ENCODE measurements at regions not wholly inside any gene's neighbourhood (a gene's known extent, or its start where the extent isn't known, plus 50 kb on each side); places are given as distances from the start of the nearest gene placed in this dataset.

- TF ChIP-seq EZH2 (IDR thresholded peaks at IDR 0.05) (no peak), CTCF (IDR thresholded peaks at IDR 0.05) (no peak), EZH2phosphoT487 (IDR thresholded peaks at IDR 0.05) (no peak)
These were observed 878.3 kb downstream of the FSTL5 start for GRCh38 chr4:161285461-161285860.

Measured in neural progenitor cell (in vitro differentiated cells).